ENCODE measurements at regions not wholly inside any gene's neighbourhood (a gene's known extent, or its start where the extent isn't known, plus 50 kb on each side); places are given as distances from the start of the nearest gene placed in this dataset.

DNA sequence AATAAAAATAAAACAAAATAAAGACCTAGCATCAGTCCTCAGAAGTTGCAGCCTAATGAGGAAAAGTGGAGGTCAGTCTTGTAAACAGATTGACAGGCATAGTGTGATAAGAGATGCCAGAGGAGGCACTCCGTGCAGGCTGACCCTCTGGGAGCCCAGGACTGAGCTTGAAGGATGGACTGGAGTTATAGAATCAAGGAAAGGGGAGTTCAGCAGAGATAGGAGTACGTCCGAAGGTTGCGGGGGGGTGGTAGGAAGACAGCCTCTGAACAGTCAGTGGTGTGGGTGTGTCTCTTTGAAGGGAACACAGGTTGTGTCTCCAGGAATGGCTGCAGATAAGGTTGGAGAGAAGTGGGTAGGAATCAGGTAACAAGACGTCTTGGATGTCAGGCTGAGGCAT, 126.1 kb upstream of the CPEB4 start (continued):
- TF ChIP-seq ESRRA (CRISPR knock-in tag; IDR thresholded peaks at IDR 0.05; ENCODE audit: borderline replicate concordance) = no peak

DNA sequence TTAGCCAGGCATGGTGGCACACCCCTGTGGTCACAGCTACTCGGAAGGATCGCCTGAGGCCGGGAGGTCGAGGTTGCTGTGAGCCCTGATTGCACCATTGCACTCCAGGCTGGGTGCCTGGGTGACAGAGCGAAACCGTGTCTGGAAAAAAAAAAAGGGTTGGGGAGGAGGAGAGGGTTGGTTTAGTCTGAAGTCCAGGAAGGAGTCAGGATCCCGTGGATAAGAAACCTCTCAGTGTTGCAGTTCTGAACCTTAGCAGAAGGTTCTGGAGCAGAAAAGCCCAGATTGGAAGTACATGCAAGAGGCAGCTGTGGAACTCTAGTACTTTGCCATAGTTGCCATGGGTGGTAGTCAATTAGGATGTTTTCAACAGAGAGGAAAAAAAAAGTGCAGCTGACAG, 125.2 kb upstream of the CPEB4 start:
- Mint-ChIP-seq H3K9me3 (no peaks in the 10 kb centered on the region), H3K27ac (no peak overlapping the region), H3K27me3 (ENCODE audit: low read depth) (no peaks in the 10 kb centered on the region; the same call in 1 of the 2 replicates), H3K4me1 (peaks cover 14% of the 10 kb centered on the region), H3K4me3 (no peak overlapping the region), H3K36me3 (no peaks in the 10 kb centered on the region)
- ChIA-PET CTCF (interaction anchor here (0.9 to 1.8 kb wide), 2 partner anchors 10 to 23 kb away, joined by 3 to 4 read pairs; no protein-coding TSS in a partner anchor), POLR2A (no interaction called here)
- DNase-seq (ENCODE audit: low spot score) (no peak), ATAC-seq (no peak)
- TF ChIP-seq, protein P1, sequence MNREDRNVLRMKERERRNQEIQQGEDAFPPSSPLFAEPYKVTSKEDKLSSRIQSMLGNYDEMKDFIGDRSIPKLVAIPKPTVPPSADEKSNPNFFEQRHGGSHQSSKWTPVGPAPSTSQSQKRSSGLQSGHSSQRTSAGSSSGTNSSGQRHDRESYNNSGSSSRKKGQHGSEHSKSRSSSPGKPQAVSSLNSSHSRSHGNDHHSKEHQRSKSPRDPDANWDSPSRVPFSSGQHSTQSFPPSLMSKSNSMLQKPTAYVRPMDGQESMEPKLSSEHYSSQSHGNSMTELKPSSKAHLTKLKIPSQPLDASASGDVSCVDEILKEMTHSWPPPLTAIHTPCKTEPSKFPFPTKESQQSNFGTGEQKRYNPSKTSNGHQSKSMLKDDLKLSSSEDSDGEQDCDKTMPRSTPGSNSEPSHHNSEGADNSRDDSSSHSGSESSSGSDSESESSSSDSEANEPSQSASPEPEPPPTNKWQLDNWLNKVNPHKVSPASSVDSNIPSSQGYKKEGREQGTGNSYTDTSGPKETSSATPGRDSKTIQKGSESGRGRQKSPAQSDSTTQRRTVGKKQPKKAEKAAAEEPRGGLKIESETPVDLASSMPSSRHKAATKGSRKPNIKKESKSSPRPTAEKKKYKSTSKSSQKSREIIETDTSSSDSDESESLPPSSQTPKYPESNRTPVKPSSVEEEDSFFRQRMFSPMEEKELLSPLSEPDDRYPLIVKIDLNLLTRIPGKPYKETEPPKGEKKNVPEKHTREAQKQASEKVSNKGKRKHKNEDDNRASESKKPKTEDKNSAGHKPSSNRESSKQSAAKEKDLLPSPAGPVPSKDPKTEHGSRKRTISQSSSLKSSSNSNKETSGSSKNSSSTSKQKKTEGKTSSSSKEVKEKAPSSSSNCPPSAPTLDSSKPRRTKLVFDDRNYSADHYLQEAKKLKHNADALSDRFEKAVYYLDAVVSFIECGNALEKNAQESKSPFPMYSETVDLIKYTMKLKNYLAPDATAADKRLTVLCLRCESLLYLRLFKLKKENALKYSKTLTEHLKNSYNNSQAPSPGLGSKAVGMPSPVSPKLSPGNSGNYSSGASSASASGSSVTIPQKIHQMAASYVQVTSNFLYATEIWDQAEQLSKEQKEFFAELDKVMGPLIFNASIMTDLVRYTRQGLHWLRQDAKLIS (CRISPR knock-in tag; IDR thresholded peaks at IDR 0.05; ENCODE audit: borderline replicate concordance) = no peak
- TF ChIP-seq OVOL2 (CRISPR knock-in tag; IDR thresholded peaks at IDR 0.05; ENCODE audit: borderline replicate concordance) (no peak), TEAD4 (CRISPR knock-in tag; IDR thresholded peaks at IDR 0.05) (no peak), CREB1 (CRISPR knock-in tag; IDR thresholded peaks at IDR 0.05) (no peak), NR1H2 (CRISPR knock-in tag; IDR thresholded peaks at IDR 0.05) (no peak), MXD4 (CRISPR knock-in tag; IDR thresholded peaks at IDR 0.05; ENCODE audit: borderline replicate concordance) (no peak), ZNF396 (CRISPR knock-in tag; IDR thresholded peaks at IDR 0.05; ENCODE audit: borderline replicate concordance) (no peak), FOXP1 (CRISPR knock-in tag; IDR thresholded peaks at IDR 0.05; ENCODE audit: borderline replicate concordance) (no peak), NFATC4 (CRISPR knock-in tag; IDR thresholded peaks at IDR 0.05) (no peak), ZNF416 (CRISPR knock-in tag; IDR thresholded peaks at IDR 0.05) (no peak), SOX15 (CRISPR knock-in tag; IDR thresholded peaks at IDR 0.05) (no peak), ATF6 (CRISPR knock-in tag; IDR thresholded peaks at IDR 0.05) (no peak), GRHL2 (CRISPR knock-in tag; IDR thresholded peaks at IDR 0.05; ENCODE audit: insufficient replicate concordance, severe bottlenecking) (no peak), ZBTB21 (CRISPR knock-in tag; IDR thresholded peaks at IDR 0.05; ENCODE audit: borderline replicate concordance) (no peak), RORB (CRISPR knock-in tag; IDR thresholded peaks at IDR 0.05) (no peak)

- POLR2A ChIA-PET = no interaction called here
- CTCF ChIA-PET = interaction anchor here (0.9 to 1.8 kb wide), 3 partner anchors 10 to 207 kb away, joined by 3 to 5 read pairs (median 4); no protein-coding TSS in a partner anchor
- no peak for TF ChIP-seq ZNF263 (CRISPR knock-in tag; IDR thresholded peaks at IDR 0.05; ENCODE audit: low read depth)
- TF ChIP-seq, protein P2, sequence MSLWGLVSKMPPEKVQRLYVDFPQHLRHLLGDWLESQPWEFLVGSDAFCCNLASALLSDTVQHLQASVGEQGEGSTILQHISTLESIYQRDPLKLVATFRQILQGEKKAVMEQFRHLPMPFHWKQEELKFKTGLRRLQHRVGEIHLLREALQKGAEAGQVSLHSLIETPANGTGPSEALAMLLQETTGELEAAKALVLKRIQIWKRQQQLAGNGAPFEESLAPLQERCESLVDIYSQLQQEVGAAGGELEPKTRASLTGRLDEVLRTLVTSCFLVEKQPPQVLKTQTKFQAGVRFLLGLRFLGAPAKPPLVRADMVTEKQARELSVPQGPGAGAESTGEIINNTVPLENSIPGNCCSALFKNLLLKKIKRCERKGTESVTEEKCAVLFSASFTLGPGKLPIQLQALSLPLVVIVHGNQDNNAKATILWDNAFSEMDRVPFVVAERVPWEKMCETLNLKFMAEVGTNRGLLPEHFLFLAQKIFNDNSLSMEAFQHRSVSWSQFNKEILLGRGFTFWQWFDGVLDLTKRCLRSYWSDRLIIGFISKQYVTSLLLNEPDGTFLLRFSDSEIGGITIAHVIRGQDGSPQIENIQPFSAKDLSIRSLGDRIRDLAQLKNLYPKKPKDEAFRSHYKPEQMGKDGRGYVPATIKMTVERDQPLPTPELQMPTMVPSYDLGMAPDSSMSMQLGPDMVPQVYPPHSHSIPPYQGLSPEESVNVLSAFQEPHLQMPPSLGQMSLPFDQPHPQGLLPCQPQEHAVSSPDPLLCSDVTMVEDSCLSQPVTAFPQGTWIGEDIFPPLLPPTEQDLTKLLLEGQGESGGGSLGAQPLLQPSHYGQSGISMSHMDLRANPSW (CRISPR knock-in tag; conservative IDR thresholded peaks at IDR 0.05; ENCODE audit: low read depth) = no peak
- TF ChIP-seq, protein P3, sequence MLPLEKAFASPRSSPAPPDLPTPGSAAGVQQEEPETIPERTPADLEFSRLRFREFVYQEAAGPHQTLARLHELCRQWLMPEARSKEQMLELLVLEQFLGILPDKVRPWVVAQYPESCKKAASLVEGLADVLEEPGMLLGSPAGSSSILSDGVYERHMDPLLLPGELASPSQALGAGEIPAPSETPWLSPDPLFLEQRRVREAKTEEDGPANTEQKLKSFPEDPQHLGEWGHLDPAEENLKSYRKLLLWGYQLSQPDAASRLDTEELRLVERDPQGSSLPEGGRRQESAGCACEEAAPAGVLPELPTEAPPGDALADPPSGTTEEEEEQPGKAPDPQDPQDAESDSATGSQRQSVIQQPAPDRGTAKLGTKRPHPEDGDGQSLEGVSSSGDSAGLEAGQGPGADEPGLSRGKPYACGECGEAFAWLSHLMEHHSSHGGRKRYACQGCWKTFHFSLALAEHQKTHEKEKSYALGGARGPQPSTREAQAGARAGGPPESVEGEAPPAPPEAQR (CRISPR knock-in tag; IDR thresholded peaks at IDR 0.05) = no peak
- TF ChIP-seq NFE2L1 (CRISPR knock-in tag; IDR thresholded peaks at IDR 0.05) = no peak
- TF ChIP-seq MAX (CRISPR knock-in tag; IDR thresholded peaks at IDR 0.05) = no peak
- no peak for TF ChIP-seq SMAD4 (CRISPR knock-in tag; IDR thresholded peaks at IDR 0.05)
- TF ChIP-seq MYBL2 (CRISPR knock-in tag; IDR thresholded peaks at IDR 0.05) = no peak
- TF ChIP-seq ZNF423 (CRISPR knock-in tag; IDR thresholded peaks at IDR 0.05) = no peak
- TF ChIP-seq SMAD3 (CRISPR knock-in tag; IDR thresholded peaks at IDR 0.05; ENCODE audit: borderline replicate concordance) = no peak
- TF ChIP-seq PRRX2 (CRISPR knock-in tag; IDR thresholded peaks at IDR 0.05) = no peak
- TF ChIP-seq ZBTB21 (CRISPR knock-in tag; IDR thresholded peaks at IDR 0.05; ENCODE audit: borderline replicate concordance) = no peak
Measured at GRCh38 chr5:173763410-173763809, 124.7 kb upstream of the CPEB4 start.

More at GRCh38 chr5:173763410-173763809, 124.7 kb upstream of the CPEB4 start:
- no peak for ATAC-seq
- Mint-ChIP-seq H3K27me3 (ENCODE audit: low read depth) (no peaks in the 10 kb centered on the region; the same call in 1 of the 2 replicates), H3K4me3 (no peak overlapping the region), H3K4me1 (peaks cover 14% of the 10 kb centered on the region), H3K36me3 (no peaks in the 10 kb centered on the region), H3K27ac (no peak overlapping the region), H3K9me3 (no peaks in the 10 kb centered on the region)
- no peak for DNase-seq (ENCODE audit: low spot score)

Measured in WTC11 (cell line).